Omental fat pad (tissue), 3 donors: ENCODE measurements at regions not wholly inside any gene's neighbourhood (a gene's known extent, or its start where the extent isn't known, plus 50 kb on each side); places are given as distances from the start of the nearest gene placed in this dataset.

Experiments
- ATAC-seq: fragments of 150-250 bp; one replicate; pipeline ENCODE4 v1.9.1; 2016; ENCODE audit warnings: mild to moderate bottlenecking, moderate library complexity; ENCODE audit not compliant: low FRiP score
- DNase-seq: peaks from one replicate; pipeline ENCODE4 v3.0.0-alpha.2; 2019; ENCODE audit warnings: low spot score
- CTCF ChIP-seq, 3 donors: fragments of 450-650 bp; IDR thresholded peaks; one replicate each; pipeline ENCODE4 v1.5.1; 2016 to 2017; ENCODE audit warnings: antibody characterized with exemption in 3 of 3, mild to moderate bottlenecking in 3 of 3, moderate library complexity in 2 of 3

GRCh38 chr12:88300931-88301330, 158.8 kb downstream of the TMTC3 start:
- no peak for DNase-seq
- no peak for TF ChIP-seq CTCF (IDR thresholded peaks at IDR 0.05)
- ATAC-seq: no peak

- DNase-seq (no peak), ATAC-seq (no peak)
- no peak for TF ChIP-seq CTCF (IDR thresholded peaks at IDR 0.05)
These were observed 161.2 kb downstream of the TMTC3 start for GRCh38 chr12:88303335-88303734.

- ATAC-seq (no peak), DNase-seq (no peak)
- TF ChIP-seq CTCF (IDR thresholded peaks at IDR 0.05): no peak
These were observed 163.3 kb downstream of the TMTC3 start for GRCh38 chr12:88305254-88305890.

- TF ChIP-seq CTCF (IDR thresholded peaks at IDR 0.05): no peak
- DNase-seq: no peak
- peak; percentile 64 for ATAC-seq
These were observed 164.5 kb downstream of the TMTC3 start for GRCh38 chr12:88306471-88307069.

GRCh38 chr12:88307961-88308360, 165.9 kb downstream of the TMTC3 start:
- ATAC-seq: no peak
- TF ChIP-seq CTCF (IDR thresholded peaks at IDR 0.05): no peak
- DNase-seq: no peak

- no peak for TF ChIP-seq CTCF (IDR thresholded peaks at IDR 0.05)
- ATAC-seq (no peak), DNase-seq (no peak)
These were observed 166.7 kb downstream of the TMTC3 start for GRCh38 chr12:88308825-88309224.

GRCh38 chr12:88309546-88309945, 167.4 kb downstream of the TMTC3 start:
- ATAC-seq: no peak
- TF ChIP-seq CTCF (IDR thresholded peaks at IDR 0.05): no peak
- DNase-seq: no peak
